KBM-7 (cell line): ENCODE measurements at regions not wholly inside any gene's neighbourhood (a gene's known extent, or its start where the extent isn't known, plus 50 kb on each side); places are given as distances from the start of the nearest gene placed in this dataset.

Source experiments
- DNase-seq: peaks from one replicate; pipeline ENCODE4 v3.0.0-alpha.2; 2015
- in situ Hi-C: fragments of 300-500 bp; cut with MboI; formaldehyde crosslinking; loops from 2 replicates; pipeline ENCODE4 v1.14.3; 2020; ENCODE audit warnings: low sequenced_read_pairs, low pct_unique_long_range_greater_than_20kb, mixed read lengths

- no peak for DNase-seq
- in situ Hi-C loops = loop anchor here (25.0 kb wide), 1 partner anchor 222 kb away; no protein-coding TSS in a partner anchor
Measured at GRCh38 chr14:61889914-61890351, 127.7 kb downstream of the SNAPC1 start.

GRCh38 chr14:61891170-61891569 is 128.9 kb downstream of the SNAPC1 start:
- no peak for DNase-seq
- in situ Hi-C loops = loop anchor here (25.0 kb wide), 1 partner anchor 221 kb away; no protein-coding TSS in a partner anchor

DNA sequence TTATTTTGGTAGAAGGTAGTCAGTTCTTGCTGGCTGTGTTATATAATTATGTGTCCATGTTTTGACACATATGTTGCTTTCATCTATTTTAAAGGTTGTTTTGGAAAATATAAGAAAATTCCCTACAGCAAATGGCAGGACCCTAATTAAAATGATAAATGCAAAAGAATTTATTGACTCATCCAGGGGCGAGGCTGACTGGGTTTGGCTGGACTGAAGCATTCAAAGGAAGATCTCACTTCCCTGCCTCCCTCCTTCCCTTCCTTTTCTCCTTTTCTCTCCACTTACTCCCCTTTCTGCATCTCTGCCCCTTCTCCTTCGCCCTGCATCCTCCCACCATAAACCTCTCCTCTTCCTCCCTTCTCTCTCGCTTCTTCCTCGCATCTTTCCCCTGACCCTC is 129.6 kb downstream of the SNAPC1 start:
- in situ Hi-C loops = loop anchor here (25.0 kb wide), 1 partner anchor 220 kb away; no protein-coding TSS in a partner anchor
- DNase-seq = no peak

- in situ Hi-C loops = loop anchor here (25.0 kb wide), 1 partner anchor 219 kb away; no protein-coding TSS in a partner anchor
- no peak for DNase-seq
Measured at GRCh38 chr14:61893371-61893940, 131.2 kb downstream of the SNAPC1 start.

GRCh38 chr14:61894452-61895077 is 132.3 kb downstream of the SNAPC1 start:
- DNase-seq = peak; percentile 57
- in situ Hi-C loops = loop anchor here (25.0 kb wide), 1 partner anchor 218 kb away; no protein-coding TSS in a partner anchor

- DNase-seq = no peak
- in situ Hi-C loops = loop anchor here (25.0 kb wide), 1 partner anchor 215 kb away; no protein-coding TSS in a partner anchor
Measured at GRCh38 chr14:61897300-61897699, 135.1 kb downstream of the SNAPC1 start.

DNA sequence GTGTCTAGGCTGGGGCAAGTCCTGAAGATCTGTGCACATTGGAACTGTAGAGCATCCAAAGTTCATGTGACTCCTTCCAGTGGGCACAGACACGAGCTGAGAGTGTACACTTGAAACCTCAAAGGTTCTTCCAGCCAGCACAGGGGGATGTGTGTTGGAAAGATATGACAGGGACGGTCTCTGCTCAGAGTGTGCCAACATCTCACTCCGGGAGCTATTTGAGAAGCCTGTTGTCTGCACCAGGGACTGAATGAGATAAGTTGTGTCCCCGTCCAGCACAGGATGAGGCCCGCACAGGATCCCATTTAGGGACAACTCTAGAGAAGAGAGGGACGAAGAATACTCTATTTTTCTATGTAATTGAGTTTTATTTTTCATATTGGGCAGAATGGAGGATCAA is 136.3 kb downstream of the SNAPC1 start:
- no peak for DNase-seq
- in situ Hi-C loops = loop anchor here (25.0 kb wide), 1 partner anchor 214 kb away; no protein-coding TSS in a partner anchor

DNA sequence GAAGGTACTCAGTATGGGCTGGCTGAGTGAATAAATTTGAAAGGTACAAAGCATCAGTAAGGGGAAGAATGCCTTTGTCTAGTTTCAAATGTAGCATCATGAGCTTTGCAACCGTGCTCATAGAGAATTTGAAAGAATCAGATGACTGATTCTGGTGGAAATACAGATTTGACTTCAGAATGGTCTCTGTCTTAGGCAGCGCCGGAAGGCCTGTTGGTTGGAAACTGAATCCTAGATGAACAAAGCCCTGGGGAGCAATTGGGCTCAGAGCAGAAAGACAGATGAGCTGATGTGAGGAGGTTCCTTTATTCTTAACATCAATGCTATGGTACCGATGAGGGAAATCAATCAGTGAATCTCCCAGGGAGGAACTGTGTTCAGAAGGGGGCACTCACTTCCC is 137.3 kb downstream of the SNAPC1 start:
- in situ Hi-C loops = loop anchor here (25.0 kb wide), 1 partner anchor 213 kb away; no protein-coding TSS in a partner anchor

DNA sequence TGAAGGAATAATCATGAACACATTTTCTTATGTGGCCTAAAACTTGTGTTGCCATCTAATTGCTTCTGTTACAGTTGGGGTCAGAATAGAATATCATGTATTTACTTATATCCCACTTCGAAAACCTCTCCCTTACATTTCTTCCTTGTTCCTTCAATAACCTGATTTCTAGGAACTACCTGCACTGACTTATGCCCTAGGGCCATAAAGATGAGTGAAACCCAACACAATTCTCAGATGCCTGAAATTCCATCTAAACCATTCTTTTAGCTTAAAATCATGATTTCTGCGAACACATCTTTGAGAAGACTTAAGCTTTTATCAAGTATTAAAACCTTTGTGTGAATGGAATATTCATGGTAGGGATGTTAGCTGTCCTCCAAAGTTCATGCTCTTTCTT is 142.7 kb downstream of the SNAPC1 start:
- in situ Hi-C loops = no loop called here
- no peak for DNase-seq

More for the DNA sequence above, 137.3 kb downstream of the SNAPC1 start:
- DNase-seq = no peak

DNA sequence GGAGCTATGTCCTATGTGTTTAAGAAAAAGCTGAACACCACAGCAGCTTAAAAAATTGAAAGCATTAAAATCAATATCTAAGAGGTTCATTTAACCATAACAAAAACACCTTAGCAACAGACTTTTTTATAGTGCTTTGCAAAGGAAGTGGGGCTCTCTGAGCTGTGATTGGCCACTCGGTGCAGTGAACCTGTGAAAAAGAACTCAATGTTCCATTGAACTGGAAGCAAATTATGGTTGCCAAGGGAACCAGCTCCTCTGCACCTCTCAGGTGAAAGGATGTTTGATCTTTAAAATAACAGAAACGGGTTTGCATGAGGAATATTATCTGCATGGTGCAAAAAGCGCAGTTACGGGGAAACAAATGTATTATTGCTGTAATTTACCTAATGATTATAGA is 149.4 kb downstream of the SNAPC1 start:
- DNase-seq = no peak
- in situ Hi-C loops = no loop called here

- no peak for DNase-seq
- in situ Hi-C loops = no loop called here
Measured at GRCh38 chr14:61918998-61919397, 156.8 kb downstream of the SNAPC1 start.

DNA sequence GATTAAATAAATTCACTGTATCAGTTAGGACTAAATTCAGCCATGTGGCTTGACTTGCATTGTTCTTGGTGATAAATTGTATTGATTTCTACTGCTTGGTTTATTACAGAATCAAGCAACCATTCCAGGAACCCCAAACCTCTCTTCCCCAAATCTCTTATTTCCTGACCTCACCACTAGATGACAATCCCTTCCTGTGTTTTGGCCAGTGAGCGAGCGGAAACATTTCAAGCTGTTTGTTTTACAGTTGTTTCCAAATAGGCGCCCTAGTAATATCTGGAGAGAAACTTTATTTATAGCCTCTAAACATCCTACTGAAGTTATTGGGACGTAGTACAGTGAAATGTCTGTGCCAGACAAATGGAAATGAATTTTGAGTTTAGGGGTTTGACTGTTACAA is 161.1 kb downstream of the SNAPC1 start:
- in situ Hi-C loops = no loop called here

DNA sequence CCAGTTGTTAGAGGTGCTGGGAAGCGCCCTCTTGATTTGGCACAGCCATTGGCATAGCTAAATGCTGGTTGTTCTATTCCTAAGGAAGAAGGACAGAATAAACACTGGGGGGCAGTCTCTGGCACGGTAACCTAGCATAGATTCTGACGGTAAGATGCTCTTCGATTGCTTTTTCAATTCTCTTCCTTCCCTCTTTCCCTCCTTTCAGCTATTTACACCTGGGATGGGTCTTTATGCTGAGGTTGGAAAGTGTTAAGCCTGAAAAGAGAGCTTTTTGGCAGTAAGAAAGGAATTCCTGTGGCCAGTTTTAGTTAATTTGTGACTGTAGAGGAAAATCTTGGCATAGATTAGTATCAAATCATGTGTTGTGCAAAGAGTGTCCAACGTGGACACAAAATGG is 162.8 kb downstream of the SNAPC1 start:
- in situ Hi-C loops = no loop called here
- no peak for DNase-seq

More for the DNA sequence above, 161.1 kb downstream of the SNAPC1 start:
- DNase-seq = peak; percentile 9

DNA sequence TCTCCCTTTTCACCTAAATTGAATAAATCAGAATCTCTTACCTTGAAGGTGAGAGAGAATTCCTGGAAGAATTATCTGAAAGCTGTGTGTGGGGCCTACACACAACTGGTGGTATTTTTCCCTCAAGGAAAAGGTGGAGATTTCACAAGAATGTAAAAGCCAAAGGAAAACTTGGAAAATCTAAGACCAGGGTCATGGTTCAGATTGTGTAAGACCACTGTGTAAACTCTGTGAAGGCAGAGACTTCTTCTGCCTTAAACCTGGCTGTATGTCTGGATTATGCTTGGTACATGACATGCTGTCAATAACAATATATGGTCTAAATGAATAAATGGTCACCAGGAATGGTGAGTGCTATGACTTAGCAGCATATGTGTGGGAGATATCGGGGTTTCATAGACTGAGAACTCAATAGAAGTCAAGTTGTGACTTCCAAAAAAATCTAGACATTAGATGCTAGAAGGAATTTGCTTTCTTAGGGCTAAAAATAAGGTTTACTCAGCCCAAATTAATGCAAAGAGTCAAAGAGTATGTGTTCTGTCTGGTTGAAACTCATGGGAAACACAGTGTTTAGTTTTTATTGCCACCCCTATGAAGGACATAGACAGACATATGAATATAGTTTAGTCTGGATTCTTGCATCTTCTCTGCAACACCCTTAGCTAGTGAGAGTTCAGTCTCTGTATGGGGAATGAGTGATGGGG is 163.7 kb downstream of the SNAPC1 start:
- in situ Hi-C loops = no loop called here
- DNase-seq = no peak

- in situ Hi-C loops = no loop called here
- no peak for DNase-seq
Measured at GRCh38 chr14:61927060-61927459, 164.8 kb downstream of the SNAPC1 start.

DNA sequence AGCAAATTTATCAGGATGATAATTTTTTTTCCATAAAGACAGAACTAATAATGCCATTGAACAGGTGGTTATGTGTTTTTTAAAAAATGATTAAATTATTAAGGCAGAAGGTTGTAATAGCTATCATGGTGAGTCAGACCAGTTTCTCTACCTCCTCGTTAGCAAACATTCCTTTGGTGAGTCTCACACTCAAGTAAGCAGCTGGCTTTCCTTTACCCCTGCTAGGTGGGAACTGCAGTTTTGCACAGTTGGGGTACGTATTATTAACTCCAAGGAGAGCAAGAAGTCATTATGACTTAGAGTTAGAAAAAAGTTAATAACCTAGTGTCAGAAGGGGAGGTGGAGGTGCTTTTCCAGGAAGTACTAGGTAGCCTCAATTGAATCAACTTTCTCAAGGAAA is 165.3 kb downstream of the SNAPC1 start:
- in situ Hi-C loops = no loop called here
- no peak for DNase-seq

DNA sequence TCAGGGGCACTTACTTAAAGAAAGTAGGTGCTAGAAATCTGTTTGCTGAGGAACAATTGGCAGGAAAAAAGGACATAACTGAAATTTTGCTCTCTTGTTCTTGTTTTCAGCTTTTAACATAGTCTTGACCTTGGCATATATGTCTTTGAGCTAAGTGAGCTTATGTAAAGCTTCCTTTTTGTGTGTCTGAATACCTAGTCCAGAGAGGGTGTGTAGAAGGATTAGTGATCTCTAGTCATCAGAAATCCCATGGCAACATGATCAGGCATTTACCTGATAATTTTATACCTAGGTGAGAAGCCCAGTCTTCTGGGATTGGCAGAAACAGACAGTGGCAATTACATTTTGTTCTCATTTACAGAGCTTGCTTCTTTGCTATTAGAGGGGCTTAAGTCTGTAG is 166.1 kb downstream of the SNAPC1 start:
- in situ Hi-C loops = no loop called here
- DNase-seq = no peak

- in situ Hi-C loops = no loop called here
Measured at GRCh38 chr14:61928701-61929100, 166.5 kb downstream of the SNAPC1 start.

DNA sequence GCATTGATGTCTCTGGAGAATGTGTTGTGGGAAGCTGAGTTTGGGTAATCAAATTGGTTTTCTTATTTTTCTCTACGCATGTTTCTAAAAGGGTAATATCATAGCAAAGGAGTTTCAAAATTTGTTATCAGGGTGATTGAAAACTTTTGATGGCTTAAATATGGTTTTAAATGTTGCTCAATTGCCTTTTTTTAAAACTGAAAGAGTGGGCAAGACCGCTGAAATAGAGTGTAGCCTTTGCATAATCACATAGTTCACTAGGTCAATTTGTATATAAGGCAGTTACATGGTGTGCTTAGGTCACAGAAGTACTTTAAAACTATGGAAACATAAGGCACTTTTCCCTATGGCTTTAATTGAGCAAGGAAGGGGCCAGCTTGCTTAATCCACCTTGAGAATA is 167.4 kb downstream of the SNAPC1 start:
- DNase-seq = no peak
- in situ Hi-C loops = no loop called here

More at GRCh38 chr14:61928701-61929100, 166.5 kb downstream of the SNAPC1 start:
- no peak for DNase-seq
